ENCODE measurements at regions not wholly inside any gene's neighbourhood (a gene's known extent, or its start where the extent isn't known, plus 50 kb on each side); places are given as distances from the start of the nearest gene placed in this dataset.
"Not testable (repeated sequence)": the region's sequence is repeated elsewhere in the genome, so short reads cannot be mapped to it uniquely, and the experiment has no call there.

- TF ChIP-seq EZH2 (IDR thresholded peaks at IDR 0.05; ENCODE audit: insufficient read depth, poor library complexity, severe bottlenecking); EZH2phosphoT487 (IDR thresholded peaks at IDR 0.05; ENCODE audit: insufficient read depth, low read depth): not testable (repeated sequence)
Observed at GRCh38 chr1:217039139-217039538, 315.9 kb upstream of the ESRRG start.

Measured in GM23248 (cell line).